HG03442 (cell line): ENCODE measurements at regions not wholly inside any gene's neighbourhood (a gene's known extent, or its start where the extent isn't known, plus 50 kb on each side); places are given as distances from the start of the nearest gene placed in this dataset.

ENCODE experiments used
- ATAC-seq: cut with Tn5 transposase; IDR thresholded peaks from one replicate; pipeline ENCODE4 v1.9.1; 2021; ENCODE audit warnings: mild to moderate bottlenecking, moderate library complexity; ENCODE audit not compliant: unreplicated experiment

DNA sequence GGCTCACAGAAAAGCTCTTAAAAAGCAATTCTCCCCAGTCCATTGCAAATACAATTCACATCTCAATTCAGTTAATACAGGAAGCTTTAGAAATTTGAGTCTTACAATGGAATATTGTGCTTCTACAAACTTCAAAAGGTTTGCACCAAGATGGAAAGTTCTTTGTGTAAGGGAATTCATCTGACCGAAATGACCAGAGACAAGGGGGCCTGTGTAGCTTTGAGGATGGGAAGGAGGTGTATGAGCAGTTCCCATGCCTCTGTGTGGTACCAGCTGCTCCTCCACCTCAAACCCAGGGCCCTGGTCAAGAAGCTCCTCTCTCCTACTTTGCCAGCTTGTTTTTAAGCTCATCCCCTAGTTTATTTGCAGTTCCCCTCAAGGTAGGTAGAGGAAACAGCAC, 312.8 kb upstream of the PKDCC start:
- ATAC-seq: no peak

DNA sequence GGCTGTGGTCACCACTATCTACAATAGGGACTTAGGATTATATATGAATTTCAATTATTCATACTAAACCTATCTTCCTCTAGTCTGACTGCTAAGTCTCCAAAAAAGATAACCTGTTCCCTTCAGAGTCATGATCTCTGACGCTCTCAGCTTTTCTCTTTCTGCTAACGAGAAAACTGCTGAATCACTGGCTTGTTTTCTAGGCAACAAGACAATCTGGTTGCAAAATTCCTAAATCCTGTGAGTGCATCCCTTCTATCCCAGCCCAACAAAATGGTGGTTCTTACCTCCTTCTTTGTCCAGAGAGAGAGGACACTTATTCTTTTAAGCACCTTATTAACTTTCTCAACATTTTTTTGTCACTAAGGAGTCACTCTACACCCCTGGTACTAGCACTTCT, 312.3 kb upstream of the PKDCC start:
- no peak for ATAC-seq

DNA sequence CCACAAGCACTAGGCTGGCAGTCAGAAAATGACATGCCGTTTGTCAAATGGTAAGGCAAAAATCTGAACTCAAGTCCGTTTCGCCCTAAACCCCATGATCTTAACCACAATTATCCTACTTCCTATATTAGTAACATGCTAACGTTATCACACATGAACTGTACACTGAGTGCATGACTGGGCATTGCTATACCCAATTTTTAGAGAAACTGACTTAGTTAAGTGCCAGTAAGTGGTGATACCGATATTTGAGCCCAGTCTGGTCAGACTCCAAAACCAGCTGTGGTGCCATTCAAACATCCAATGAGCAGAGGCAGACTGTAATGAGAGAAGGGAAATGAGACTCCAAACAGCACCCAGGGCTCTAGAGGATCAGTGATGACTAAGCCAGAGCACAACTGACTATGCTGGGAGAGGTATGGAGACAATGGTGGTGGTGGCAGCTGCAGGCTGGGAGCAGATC, 311.7 kb upstream of the PKDCC start:
- ATAC-seq: peak; percentile 97

DNA sequence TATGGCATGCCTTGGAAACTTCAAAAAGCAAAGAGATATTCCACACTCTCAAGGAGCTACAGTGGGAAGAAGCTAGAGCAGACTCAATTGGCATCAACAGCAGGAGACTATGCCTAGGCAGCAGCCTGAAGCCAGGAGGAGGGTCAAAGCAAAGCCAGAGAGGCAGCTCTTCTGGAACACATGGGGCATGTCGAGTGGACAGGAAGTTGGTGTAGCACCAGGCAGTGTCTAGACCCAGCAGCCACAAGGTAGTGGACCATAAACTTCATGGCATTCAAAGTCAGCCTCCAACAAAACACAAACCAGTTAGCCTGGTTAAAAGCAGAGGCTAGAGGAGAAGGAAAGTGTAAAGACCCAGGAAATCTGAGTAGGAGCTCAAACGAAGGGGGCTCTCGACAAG, 311.2 kb upstream of the PKDCC start:
- ATAC-seq: peak; percentile 25

DNA sequence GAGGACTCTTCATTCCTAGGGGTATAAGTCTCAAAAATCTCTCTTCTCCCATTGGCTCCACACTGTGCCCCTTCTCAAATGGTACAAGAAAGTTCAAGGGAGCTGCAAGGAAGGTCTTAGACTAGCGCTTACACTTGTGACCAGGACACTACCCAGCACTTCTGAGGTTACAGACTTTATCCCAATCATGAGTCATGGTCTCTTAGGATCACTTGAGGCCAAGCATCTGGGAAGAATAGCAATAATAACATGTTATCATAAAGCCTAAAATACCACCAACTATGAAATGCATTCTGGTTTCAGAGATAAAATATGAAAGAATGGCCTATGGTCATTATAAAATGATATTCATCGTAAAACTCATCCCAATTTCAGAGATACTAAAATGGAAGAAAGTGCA, 309.9 kb upstream of the PKDCC start:
- no peak for ATAC-seq

DNA sequence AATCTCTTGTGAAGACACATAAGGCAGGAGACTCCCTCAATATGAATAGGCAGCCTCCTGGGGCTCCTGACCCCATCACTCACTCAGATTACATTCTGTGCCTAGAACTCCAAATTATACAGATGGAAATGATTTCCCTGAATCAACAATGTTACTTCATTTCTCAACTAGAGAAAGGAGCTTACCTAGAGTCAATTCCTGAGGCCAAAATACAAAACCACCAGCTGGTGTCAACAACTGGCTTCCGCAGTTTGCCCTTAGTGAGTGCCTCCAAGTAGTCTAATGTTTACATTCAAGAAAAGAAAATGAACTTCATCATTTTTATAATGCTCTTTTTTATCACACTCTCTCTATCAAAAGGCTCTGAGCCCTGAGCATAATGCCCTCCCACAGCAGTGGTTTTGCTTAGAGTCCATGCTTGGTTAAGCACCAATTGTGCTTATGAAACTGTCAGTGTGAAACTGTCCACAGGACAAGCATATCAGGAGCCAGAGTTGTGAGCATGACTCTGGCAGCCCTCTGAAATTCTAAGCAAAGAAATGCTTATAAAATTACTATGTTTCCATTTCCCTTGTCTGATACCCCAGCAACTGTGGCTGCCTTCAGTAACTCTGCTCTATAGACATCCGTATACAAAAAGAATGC, 305.7 kb upstream of the PKDCC start:
- ATAC-seq: peak; percentile 99

DNA sequence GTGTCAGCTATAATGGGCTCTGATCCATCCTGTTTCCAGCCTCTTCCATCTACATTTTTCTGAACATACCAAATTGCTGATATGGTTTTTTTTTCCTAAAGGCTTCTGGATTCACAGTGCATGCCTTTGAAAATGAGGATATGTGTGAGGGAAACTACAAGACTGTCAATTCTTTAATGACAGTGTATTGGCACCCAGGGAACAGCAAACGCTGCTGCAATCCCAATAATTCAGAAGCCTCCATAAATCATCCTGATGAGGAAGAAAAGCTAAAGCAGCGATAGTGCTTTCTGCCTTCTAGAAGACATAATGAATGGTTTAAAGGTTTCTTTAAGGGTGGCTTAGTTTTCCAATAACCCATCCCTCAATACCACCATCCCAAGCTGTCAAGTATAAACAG, 304.5 kb upstream of the PKDCC start:
- ATAC-seq: no peak

DNA sequence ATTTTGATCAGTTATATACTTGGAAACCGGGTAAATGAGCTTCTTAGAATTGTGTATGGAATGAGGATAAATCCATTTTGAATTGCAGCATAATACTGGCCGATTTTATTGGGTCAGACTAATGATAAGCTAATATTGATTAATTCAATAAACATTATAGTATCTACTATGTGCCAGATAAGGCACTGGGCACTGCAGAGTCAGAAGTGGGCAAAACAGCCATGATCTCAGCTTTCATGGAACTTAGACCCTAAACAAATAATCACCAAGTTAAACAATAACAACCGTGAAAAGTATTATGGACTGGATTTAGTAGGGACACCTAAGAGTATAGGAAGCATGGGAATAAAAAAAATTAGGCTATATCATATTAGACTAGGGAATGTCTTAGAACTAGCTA, 297.0 kb upstream of the PKDCC start:
- ATAC-seq: no peak

DNA sequence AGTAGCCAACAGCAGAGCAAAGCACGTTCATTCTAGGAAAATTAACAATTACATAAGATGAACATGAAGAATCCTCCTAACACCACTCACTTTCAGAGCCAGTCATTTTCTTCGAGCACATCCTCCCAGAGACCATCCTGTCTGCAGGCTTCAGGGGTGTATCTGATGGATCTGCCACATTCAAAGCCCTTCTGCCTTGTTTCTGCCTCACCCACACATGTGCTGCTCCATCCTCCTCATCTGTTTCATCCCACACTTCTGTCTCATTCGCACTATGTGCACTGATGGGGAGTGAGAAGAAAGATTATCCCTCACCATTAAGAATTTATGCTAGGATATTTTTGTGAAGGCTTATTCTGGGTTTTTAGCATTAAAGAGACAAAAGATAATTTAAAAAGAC, 287.9 kb upstream of the PKDCC start:
- no peak for ATAC-seq

DNA sequence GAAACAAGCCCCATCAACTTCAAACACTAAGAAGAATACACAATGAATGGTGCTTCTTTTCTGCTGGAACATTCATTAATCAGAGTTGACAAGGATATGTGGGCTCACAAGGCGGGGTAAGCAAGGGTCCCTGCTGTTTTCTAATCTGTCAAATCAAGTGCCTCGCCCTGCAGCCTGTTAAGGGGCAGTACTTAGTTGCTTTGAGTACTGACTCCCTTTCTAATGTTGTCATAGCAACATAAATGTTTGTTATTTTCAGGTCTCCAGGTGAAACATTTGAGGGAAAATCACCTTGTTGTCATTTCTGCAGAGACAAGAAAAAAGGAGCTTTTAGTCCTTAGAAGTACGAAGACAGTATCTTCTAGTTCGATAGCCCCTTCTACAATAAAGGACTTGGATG, 284.7 kb upstream of the PKDCC start:
- no peak for ATAC-seq

DNA sequence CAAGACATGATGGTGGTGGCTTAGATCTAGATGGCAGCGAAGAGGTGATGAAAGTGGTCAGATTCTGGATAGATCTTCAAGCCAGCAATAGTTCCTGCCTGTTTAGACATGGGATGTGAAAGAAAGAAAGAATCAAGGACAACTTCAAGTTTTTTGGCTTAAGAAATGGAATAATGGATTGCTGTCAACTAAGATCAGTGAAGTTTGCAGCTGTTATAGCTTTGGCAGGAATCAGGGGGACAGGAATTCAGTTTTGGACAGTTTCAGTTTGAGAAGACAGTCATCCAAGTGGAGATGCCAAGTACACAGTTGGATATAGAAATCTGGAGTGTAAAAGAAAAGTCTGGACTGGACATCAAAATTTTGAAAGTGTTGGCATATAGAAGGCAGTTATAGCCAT, 283.7 kb upstream of the PKDCC start:
- ATAC-seq: no peak

DNA sequence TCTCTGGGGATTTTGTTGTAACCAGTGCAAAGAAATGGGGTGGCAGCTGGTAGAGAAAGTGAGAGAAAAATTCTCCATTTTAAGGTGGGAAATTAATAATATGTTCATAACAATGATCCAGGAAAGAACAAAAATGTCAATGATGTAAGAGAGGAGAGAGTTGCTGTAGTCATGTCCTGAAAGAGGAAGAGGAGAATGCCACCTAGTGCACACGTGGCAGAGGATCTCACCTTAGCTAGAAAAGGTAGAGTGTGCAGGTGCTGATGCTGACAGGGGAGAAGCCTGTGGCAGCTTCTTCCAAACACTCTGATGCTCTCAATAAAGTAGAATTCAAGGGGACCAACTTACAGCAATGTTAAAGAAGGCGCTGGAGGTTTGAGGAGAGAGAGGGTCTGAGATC, 282.9 kb upstream of the PKDCC start:
- no peak for ATAC-seq

DNA sequence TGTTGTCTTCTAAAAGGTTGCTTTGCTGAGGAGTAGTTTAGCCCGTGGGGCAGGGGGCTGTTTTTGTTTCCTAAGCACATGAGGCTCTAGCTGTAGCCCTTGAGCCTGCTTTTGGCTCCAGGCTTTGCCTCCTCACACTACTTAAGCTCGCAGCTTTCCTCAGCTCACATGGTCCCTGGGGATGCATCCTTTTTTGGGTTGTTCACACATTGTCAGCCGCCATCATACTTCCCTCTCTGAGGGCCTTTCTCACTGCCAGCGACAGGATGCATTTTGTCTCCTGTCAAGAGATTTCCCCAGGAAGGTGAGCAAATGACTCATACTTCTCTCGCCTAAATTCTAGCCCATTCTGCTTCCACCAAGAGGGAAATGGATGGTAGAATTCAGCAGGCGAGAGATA, 279.5 kb upstream of the PKDCC start:
- ATAC-seq: no peak

DNA sequence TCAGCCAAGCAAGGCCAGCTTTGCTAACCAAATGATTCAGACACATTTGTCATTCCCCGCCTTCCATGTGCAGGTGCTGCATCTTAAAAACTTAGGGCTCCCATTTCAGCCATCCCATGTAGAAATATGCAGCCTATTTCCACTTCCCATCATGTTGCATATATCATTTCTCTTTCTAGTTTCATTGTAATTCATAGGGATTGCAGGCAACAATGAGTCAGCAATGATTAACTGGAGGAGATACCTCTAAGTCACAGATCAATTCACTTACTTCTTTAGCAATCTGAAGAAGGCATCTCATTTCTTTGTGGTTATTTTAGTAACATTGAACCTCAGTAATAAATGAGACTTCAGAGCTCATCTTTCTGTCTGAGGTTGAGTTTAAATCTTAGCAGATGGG, 276.1 kb upstream of the PKDCC start:
- no peak for ATAC-seq

DNA sequence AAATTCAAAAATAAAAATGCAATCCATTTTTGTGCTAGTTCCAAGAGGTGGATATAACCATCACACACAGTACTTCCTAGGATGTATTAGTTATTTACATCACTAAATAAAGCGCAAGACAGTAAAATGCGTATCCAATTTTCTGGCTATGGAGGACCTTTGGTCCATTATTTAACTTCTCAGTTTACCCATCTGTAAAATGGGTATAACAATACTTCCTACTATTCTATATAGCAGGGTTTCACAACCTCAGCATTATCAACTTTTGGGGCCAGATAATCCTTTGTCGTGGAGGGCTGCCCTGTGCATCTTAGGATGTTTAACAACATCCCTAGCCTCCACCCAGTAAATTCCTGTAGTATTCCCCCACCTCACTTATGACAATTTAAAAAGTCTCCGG, 275.1 kb upstream of the PKDCC start:
- ATAC-seq: no peak

DNA sequence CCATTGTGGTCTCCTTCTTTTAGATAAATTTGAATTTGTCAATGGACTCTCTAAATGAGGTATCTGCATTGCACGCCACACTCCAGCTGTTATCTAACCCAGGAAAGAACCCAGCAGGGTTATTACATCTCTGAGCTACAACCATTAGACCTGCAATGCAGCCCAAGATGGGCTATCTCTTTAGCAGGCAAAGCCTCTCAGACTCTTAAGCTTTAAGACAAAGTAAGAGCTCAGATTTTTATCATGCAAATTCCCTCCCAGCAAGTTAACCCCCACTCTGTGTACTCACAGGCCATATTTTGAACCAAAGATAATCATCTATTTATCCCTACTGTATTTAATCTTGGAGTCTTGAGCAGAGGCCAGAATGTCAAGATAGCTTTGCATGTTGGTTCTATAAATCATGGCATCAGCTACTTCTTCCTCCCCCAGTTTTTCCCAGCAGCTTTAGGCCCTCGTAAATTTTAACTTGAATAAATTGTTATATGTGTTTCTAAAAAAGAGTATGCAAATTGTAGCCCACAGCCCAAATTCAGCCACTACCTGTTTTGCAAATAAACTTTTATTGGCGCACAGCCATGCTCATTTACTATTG, 273.7 kb upstream of the PKDCC start:
- ATAC-seq: no peak

DNA sequence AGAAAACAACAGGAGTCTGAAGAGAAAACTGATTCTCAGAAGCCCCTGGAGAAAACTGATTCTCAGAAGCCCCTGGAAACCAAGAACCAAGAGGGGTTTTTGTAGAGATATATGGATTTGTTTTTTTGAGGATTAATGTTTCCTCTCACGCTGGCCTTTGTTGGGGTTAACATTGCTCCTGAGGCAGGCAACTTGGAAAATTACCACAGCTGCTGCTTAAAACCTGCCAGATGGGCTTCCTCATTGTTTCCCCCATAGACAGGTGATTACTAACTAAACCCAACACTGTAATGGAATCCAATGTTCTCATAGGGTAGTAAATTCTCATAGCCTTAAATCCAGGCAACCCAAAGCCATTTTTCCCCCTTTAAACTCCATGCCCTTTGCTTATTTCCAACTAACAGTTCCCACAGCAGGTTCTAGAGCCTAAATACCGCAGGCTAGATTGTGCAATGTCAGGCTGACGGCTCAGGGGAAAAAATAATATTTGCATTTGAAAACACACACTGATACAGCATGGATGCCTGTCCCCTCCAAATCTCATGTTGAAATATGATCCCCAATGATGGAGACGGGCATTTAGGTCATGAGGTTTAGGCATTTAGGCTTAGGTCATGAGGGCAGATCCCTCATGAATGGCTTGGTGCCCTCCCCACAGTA, 272.3 kb upstream of the PKDCC start:
- ATAC-seq: no peak

DNA sequence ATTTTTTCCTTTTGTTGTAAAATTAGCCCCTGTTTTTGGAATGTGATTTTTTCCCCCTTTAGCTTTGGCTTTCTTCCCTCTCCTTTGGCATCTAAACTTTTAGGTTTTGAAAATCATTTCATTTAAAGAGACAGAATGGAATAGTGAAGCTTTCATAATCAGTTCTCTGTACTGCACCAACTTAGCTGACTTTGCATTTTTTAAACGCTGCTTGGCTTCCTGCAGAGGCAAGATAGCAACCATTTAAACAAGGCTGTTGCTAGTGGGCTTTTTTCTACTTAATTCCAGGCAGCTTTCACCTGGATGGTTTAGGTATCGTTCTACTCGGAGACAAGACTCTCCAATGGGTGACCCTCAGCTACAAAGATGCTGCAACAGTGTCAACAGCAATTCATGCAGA, 267.9 kb upstream of the PKDCC start:
- ATAC-seq: no peak

DNA sequence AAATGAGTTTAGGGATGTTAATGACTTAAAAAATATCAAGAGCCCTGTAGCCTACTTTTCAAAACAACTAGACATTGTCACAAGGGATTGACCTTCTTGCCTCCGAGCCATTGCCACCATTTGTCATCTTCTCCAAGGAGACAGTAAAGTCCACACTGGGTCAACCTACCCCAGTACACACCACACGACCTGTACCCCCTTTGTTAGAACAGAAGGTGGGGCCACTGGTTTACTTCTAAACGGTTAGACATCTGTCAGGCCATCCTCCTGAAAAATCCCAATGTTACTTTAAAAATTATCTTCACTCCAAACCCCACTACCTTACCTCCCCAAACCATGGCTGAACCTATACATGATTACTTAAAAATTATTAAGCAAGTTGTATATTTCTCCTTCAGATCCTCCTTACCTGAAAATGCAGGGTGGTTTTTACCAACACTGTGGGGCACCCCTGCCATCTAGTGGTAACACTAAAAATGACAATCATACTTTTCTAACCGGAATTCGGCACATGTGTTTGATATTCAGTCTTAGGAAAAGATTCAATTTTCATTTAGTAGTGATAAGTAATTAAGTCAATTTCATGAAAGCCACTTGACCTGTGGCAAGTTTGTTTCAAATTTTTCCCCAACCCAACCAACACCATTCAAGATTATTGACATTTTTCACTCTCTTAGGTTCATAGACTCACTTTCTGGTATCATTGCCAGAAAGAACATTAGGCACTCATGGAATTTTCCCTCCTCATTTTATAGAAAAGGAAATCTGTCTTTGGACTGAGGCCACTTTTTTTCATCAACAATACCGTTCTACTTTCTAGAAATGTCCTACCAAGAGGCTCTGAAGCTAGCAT, 265.3 kb upstream of the PKDCC start:
- peak; percentile 57 for ATAC-seq

DNA sequence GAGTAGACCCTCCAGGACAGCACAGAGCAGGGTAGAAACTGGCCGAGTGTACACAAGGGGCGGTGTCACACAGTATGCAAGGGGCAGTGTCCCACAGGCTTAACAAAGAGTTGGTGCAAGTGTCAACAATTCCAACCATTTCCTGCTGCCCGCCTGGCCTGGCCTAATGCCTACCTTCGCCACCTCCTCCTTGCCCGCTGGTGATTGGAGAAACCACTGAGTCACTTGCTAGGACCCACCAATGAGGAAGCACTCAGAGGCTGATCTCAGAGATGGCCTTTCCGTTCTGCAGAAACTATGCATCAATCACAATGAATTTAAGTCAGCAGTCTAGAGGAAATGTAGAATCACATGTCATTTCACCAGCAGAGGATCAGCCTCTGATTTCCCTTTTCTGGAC, 263.3 kb upstream of the PKDCC start:
- no peak for ATAC-seq

DNA sequence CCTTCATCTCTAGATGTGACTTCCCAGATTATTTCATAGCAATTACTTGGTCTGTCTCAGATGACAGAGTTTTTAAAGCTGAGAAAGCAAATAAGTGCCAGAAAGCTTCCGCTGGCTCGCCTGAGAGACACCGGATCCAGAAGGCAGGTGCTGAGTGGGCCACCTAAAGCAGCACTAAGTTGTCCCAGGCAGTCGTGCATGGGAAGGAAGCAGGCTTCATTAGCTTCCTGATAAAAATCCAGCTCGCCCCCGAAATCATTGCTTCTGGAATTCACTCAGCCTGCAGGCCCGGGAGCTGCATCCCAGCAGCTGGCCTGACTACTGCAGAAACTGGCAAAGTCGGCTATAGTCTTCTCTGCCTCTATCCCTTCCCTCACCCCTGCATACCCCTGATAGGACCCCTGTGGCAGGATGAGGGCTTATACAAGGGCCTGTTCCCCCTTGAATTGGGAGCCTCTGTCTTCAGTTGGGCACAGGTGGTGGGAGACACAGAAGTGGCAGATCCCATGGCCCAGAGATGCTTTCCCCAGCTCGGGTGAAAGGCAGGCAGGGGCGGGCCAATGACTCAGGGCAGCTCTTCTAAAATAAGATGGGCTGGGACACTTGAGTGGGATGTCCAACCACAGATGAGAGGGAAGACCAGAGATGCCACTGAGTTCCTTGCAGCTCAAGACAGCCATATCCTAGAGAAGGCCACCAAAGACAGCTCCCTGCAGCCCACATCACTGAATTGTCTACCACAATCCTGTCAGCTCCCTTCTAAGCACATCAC, 262.4 kb upstream of the PKDCC start:
- ATAC-seq: no peak
